ENCODE measurements at regions not wholly inside any gene's neighbourhood (a gene's known extent, or its start where the extent isn't known, plus 50 kb on each side); places are given as distances from the start of the nearest gene placed in this dataset.
A peak's percentile ranks its signal among the peaks of the same experiment; 100 is the strongest.

GRCh38 chr10:107826171-107826570, 661.7 kb upstream of the SORCS1 start:
- TF ChIP-seq CTCF (IDR thresholded peaks at IDR 0.05; ENCODE audit: low read depth, low read length, missing control alignments), result no peak
- no peak for DNase-seq (ENCODE audit: extremely low read depth, low read depth)
- H3K4me3 ChIP-seq (replicated peaks; ENCODE audit: low read depth, low read length), result no peak overlapping the region

GRCh38 chr10:107814865-107815487, 650.5 kb upstream of the SORCS1 start:
- H3K4me3 ChIP-seq (replicated peaks; ENCODE audit: low read depth, low read length), result no peak overlapping the region
- DNase-seq (ENCODE audit: extremely low read depth, low read depth), result peak; percentile 7

GRCh38 chr10:107813451-107814162, 649.1 kb upstream of the SORCS1 start:
- no peak overlapping the region for H3K4me3 ChIP-seq (replicated peaks; ENCODE audit: low read depth, low read length)
- no peak for DNase-seq (ENCODE audit: extremely low read depth, low read depth)
- TF ChIP-seq CTCF (IDR thresholded peaks at IDR 0.05; ENCODE audit: low read depth, low read length, missing control alignments), result no peak

More at GRCh38 chr10:107814865-107815487, 650.5 kb upstream of the SORCS1 start:
- TF ChIP-seq CTCF (IDR thresholded peaks at IDR 0.05; ENCODE audit: low read depth, low read length, missing control alignments), result peak; percentile 52

- TF ChIP-seq CTCF (IDR thresholded peaks at IDR 0.05; ENCODE audit: low read depth, low read length, missing control alignments), result no peak
- DNase-seq (ENCODE audit: extremely low read depth, low read depth), result no peak
- no peak overlapping the region for H3K4me3 ChIP-seq (replicated peaks; ENCODE audit: low read depth, low read length)
Measured at GRCh38 chr10:107809889-107810288, 645.4 kb upstream of the SORCS1 start.

- no peak for TF ChIP-seq CTCF (IDR thresholded peaks at IDR 0.05; ENCODE audit: low read depth, low read length, missing control alignments)
- no peak for DNase-seq (ENCODE audit: extremely low read depth, low read depth)
- no peak overlapping the region for H3K4me3 ChIP-seq (replicated peaks; ENCODE audit: low read depth, low read length)
Measured at GRCh38 chr10:107807836-107808235, 643.3 kb upstream of the SORCS1 start.

- TF ChIP-seq CTCF (IDR thresholded peaks at IDR 0.05; ENCODE audit: low read depth, low read length, missing control alignments), result no peak
- no peak for DNase-seq (ENCODE audit: extremely low read depth, low read depth)
- no peak overlapping the region for H3K4me3 ChIP-seq (replicated peaks; ENCODE audit: low read depth, low read length)
Measured at GRCh38 chr10:107806026-107806425, 641.5 kb upstream of the SORCS1 start.
